ENCODE measurements at regions not wholly inside any gene's neighbourhood (a gene's known extent, or its start where the extent isn't known, plus 50 kb on each side); places are given as distances from the start of the nearest gene placed in this dataset.

GRCh38 chr16:52035436-52035835 is 511.5 kb downstream of the TOX3 start:
- Histone ChIP-seq H4K20me1 (ENCODE audit: insufficient read depth, low read length) (no peaks in the 10 kb centered on the region), H3K4me2 (ENCODE audit: low read depth, low read length) (no peak overlapping the region), H2BK5ac (ENCODE audit: low read depth, low read length, poor library complexity, severe bottlenecking) (no peak overlapping the region), H3K23ac (ENCODE audit: low read depth, low read length) (no peak overlapping the region), H3K9ac (ENCODE audit: low read depth, low read length) (no peak overlapping the region), H4K8ac (ENCODE audit: low read depth in 2 of 2, low read length in 2 of 2) (no peak overlapping the region), H3K36me3 (ENCODE audit: control insufficient read depth, insufficient read depth, low read length) (no peaks in the 10 kb centered on the region), H3K79me1 (ENCODE audit: low read depth in 1 of 2, low read length in 2 of 2) (no peaks in the 10 kb centered on the region), H2AFZ (replicated peaks; ENCODE audit: low read length, poor library complexity) (no peak overlapping the region), H3K14ac (replicated peaks; ENCODE audit: low read depth, low read length) (no peak overlapping the region), H3K4ac (ENCODE audit: low read depth, low read length) (no peak overlapping the region), H3K56ac (ENCODE audit: extremely low read depth, insufficient read depth, low read length) (no peak overlapping the region), H3K4me3 (ENCODE audit: insufficient read depth, low read depth, low read length) (no peak overlapping the region), H4K91ac (ENCODE audit: insufficient read depth, low read depth, low read length) (no peak overlapping the region), H3K18ac (ENCODE audit: low read depth, low read length) (no peak overlapping the region), H3K27me3 (ENCODE audit: control insufficient read depth, insufficient read depth, low read length) (no peaks in the 10 kb centered on the region), H2AK9ac (replicated peaks; ENCODE audit: low read depth, low read length, poor library complexity) (no peak overlapping the region), H3K27ac (ENCODE audit: insufficient read depth, low read length) (no peak overlapping the region), H4K5ac (ENCODE audit: low read depth, low read length) (no peak overlapping the region), H2AK5ac (ENCODE audit: low read depth, low read length) (no peak overlapping the region), H2BK20ac (ENCODE audit: low read depth, low read length) (no peak overlapping the region), H2BK15ac (ENCODE audit: low read depth, low read length) (no peak overlapping the region), H3K9me3 (ENCODE audit: control insufficient read depth, insufficient read depth, low read length) (no peaks in the 10 kb centered on the region), H3K4me1 (ENCODE audit: control insufficient read depth, insufficient read depth, low read length) (no peaks in the 10 kb centered on the region), H3K9me1 (ENCODE audit: insufficient read depth, low read length) (no peaks in the 10 kb centered on the region), H2BK120ac (ENCODE audit: low read depth, low read length) (no peak overlapping the region)
- no CpG with 5 or more reads among the region's 2 CpGs for WGBS, 2 experiments (ENCODE audit: extremely low coverage in 2 of 2, insufficient read length in 1 of 2)
- DNase-seq (no peak), ATAC-seq (ENCODE audit: low read depth) (no peak)
- no peak for TF ChIP-seq USF2 (IDR thresholded peaks at IDR 0.05; ENCODE audit: low read depth, low read length)
- no peak for TF ChIP-seq BHLHE40 (IDR thresholded peaks at IDR 0.05; ENCODE audit: low read depth, low read length)
- intact Hi-C loops (cut with micrococcal nuclease): no loop called here
- in situ Hi-C loops (cut with MboI; ENCODE audit: low sequenced_read_pairs): no loop called here
- BruUV-seq (replicated peaks): no TSS peak
- ChIA-PET POLR2A (ENCODE audit: unreplicated experiment) (no interaction called here), CTCF (no interaction called here)
- dilution Hi-C loops (cut with HindIII; ENCODE audit: low sequenced_read_pairs, unreplicated experiment): no loop called here

Measured in IMR-90 (cell line).